ENCODE measurements at regions not wholly inside any gene's neighbourhood (a gene's known extent, or its start where the extent isn't known, plus 50 kb on each side); places are given as distances from the start of the nearest gene placed in this dataset.

DNA sequence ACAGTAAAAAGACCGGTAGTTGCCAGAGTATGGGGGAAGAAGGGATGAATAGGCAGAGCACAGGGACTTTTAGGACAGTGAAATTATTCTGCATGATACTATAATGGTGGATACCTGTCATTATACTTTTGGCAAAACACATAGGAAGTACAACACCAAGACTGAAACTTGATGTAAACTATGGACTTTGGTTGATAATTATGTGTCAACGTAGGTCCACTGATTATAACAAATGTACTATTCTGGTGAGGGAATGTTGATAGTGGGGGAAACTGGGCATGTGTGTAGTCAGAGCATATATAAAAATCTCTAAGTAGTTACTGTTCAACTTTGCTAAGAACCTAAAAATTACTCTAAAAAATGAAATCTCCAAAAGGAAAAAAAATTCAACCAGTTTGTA lies 629.7 kb downstream of the CCDC85A start:
- TF ChIP-seq, protein P1, sequence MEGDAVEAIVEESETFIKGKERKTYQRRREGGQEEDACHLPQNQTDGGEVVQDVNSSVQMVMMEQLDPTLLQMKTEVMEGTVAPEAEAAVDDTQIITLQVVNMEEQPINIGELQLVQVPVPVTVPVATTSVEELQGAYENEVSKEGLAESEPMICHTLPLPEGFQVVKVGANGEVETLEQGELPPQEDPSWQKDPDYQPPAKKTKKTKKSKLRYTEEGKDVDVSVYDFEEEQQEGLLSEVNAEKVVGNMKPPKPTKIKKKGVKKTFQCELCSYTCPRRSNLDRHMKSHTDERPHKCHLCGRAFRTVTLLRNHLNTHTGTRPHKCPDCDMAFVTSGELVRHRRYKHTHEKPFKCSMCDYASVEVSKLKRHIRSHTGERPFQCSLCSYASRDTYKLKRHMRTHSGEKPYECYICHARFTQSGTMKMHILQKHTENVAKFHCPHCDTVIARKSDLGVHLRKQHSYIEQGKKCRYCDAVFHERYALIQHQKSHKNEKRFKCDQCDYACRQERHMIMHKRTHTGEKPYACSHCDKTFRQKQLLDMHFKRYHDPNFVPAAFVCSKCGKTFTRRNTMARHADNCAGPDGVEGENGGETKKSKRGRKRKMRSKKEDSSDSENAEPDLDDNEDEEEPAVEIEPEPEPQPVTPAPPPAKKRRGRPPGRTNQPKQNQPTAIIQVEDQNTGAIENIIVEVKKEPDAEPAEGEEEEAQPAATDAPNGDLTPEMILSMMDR (IDR thresholded peaks at IDR 0.05), result no peak
- no peak for TF ChIP-seq POLR2A (IDR thresholded peaks at IDR 0.05)
